ENCODE measurements at regions not wholly inside any gene's neighbourhood (a gene's known extent, or its start where the extent isn't known, plus 50 kb on each side); places are given as distances from the start of the nearest gene placed in this dataset.

GRCh38 chrX:13266641-13267345, 53.1 kb downstream of the ATXN3L start:
- DNase-seq, result no peak

GRCh38 chrX:13265549-13266132, 54.2 kb downstream of the ATXN3L start:
- DNase-seq, result no peak

- DNase-seq, result no peak
Observed at GRCh38 chrX:13265111-13265510, 54.7 kb downstream of the ATXN3L start.

GRCh38 chrX:13263560-13264251, 56.1 kb downstream of the ATXN3L start:
- no peak for DNase-seq

GRCh38 chrX:13261348-13261747, 58.5 kb downstream of the ATXN3L start:
- DNase-seq, result no peak

GRCh38 chrX:13260598-13260997, 59.3 kb downstream of the ATXN3L start:
- no peak for DNase-seq

GRCh38 chrX:13258725-13259124, 61.1 kb downstream of the ATXN3L start:
- DNase-seq, result no peak

- DNase-seq, result no peak
Observed at GRCh38 chrX:13258052-13258444, 61.8 kb downstream of the ATXN3L start.

- DNase-seq, result no peak
Observed at GRCh38 chrX:13257223-13258051, 62.4 kb downstream of the ATXN3L start.

GRCh38 chrX:13256603-13257002, 63.2 kb downstream of the ATXN3L start:
- DNase-seq, result no peak

- no peak for DNase-seq
Observed at GRCh38 chrX:13254870-13255269, 65.0 kb downstream of the ATXN3L start.

GRCh38 chrX:13254076-13254785, 65.6 kb downstream of the ATXN3L start:
- peak in 1 of 14 donors; percentile 0 for DNase-seq

- no peak for DNase-seq
Observed at GRCh38 chrX:13253223-13253622, 66.6 kb downstream of the ATXN3L start.

GRCh38 chrX:13252726-13253125, 67.1 kb downstream of the ATXN3L start:
- no peak for DNase-seq

- DNase-seq, result peak in 3 of 14 donors; percentile 1 to 11 (median 1)
Observed at GRCh38 chrX:13250826-13251580, 68.8 kb downstream of the ATXN3L start.

GRCh38 chrX:13248867-13249486, 70.9 kb downstream of the ATXN3L start:
- no peak for DNase-seq

GRCh38 chrX:13239272-13239671, 80.6 kb downstream of the ATXN3L start:
- DNase-seq, result no peak

- DNase-seq, result no peak
Observed at GRCh38 chrX:13235930-13236329, 83.9 kb downstream of the ATXN3L start.

- no peak for DNase-seq
Observed at GRCh38 chrX:13232484-13232883, 87.4 kb downstream of the ATXN3L start.

GRCh38 chrX:13226214-13226613, 93.6 kb downstream of the ATXN3L start:
- no peak for DNase-seq

Data from C1 segment of cervical spinal cord (tissue), 14 donors.